Activated CD4-positive, alpha-beta T cell treated with anti-CD3 and anti-CD28 coated beads, Interleukin-2, amount 50 U/mL, for 24 hours (primary cell): ENCODE measurements at regions not wholly inside any gene's neighbourhood (a gene's known extent, or its start where the extent isn't known, plus 50 kb on each side); places are given as distances from the start of the nearest gene placed in this dataset.

Experiments used
- DNase-seq, 2 donors: peaks; one replicate each; pipeline ENCODE4 v3.0.0-alpha.2; 2020; ENCODE audit warnings: low read depth in 1 of 2, low spot score in 1 of 2

GRCh38 chr3:174775603-174776002, 83.5 kb upstream of the NAALADL2 start:
- DNase-seq: no peak

GRCh38 chr3:174776123-174776522, 83.0 kb upstream of the NAALADL2 start:
- no peak for DNase-seq

DNA sequence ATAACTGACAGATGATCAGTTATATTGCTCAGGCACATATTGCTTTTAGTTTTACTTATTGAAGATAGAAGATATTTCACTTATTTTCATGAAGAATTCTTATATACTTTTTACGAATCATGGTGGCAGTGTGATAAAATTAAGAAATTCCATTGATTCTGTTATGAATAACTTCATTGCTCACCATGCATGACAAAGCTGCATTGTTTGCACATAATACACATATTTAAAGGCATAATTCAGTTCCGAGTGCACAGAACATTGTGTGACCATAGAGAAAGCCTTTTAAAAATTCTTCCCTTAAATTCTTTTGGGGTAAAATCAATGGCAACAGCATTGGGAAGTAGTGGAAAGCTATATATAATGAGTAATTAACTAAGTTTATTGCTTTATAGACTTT, 82.5 kb upstream of the NAALADL2 start:
- no peak for DNase-seq

DNA sequence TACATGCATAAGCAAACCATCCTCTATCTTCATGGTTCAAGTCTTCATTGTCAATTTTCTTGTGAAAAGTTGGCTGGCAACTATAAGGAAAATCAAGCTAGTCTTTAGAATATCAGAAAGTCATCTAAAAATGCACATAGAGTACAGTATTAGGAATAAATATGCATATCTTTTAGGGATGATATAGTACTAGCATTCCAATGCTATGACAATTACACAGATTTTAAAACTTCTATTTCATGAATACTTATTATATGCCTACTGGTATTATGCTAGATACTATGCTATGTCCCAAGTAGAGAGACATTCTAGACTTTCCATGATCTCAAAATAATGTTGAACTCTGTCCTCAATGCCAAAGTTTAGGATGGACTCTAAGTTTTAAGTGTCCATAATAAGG, 81.3 kb upstream of the NAALADL2 start:
- no peak for DNase-seq

DNA sequence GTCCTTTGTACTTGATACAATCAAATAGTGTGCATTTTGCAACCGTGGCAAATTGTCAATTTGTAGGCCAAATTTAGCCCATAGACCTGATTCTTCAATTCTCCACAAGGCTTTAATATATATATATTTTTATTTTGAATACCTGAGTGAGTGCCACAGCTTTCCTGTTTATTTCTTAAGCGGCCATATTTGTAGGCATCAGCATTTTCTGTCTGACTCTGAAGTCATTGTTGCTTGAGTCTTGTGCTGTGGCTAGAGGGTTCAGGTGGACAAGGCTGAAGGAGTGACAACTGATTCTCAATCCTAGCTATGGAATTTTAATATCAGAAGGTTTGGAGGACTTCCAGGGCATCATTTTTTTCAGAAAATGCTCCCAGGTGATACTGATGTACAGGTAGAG, 75.6 kb upstream of the NAALADL2 start:
- no peak for DNase-seq

DNA sequence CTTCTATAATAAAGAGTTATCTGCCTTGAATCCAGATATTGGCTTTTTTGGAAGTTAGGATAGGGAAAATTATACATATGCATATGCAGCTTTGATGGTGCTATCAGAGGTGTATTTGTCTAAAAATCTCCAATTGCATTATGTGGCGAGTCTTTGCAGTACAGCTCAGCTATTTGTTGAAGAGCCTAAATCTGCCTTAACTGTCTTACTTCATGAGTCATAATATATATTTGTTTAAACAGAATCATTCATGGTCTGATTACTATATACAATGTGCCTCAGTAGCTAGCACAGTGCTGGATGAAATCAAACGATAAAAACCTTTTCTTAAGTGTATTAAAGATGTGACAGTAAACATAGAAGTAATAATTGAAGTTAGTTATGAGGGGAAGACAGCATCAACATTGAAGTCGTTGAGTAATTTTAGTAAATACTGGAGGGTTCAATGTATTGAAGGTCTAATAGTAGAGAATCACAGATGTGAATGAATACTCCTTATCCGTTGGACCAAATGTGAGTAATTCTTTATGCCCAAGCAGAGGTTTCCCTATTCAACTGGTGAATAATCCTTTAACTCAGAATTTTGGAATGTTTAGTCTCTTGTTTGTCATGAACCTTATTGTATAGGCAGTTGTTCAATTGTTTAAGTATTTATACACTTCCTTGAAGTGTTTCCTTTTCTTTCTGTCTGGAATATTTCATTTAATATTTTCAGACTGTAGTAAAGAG, 74.8 kb upstream of the NAALADL2 start:
- DNase-seq: no peak

- no peak for DNase-seq
Measured at GRCh38 chr3:174786825-174787224, 72.3 kb upstream of the NAALADL2 start.

- DNase-seq: no peak
Measured at GRCh38 chr3:174791161-174791560, 68.0 kb upstream of the NAALADL2 start.

DNA sequence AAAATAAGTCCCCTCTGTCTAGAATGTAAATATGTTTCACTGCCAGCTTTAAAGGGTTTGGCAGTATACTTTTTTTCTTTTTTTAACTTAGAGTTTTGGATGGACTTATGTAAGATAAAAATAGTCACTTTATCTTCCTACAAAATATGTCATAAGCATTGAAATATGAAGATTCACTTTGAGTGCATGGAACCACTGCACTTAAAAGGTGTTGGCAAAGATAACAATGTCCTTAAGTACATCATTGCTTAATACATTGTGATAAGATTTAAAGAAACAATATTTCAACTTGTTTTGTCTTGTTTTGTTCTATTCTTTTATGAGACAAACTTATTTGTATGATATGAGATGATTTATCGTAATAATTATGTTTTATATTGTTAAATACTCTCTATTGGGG, 66.3 kb upstream of the NAALADL2 start:
- DNase-seq: no peak
